ENCODE measurements at regions not wholly inside any gene's neighbourhood (a gene's known extent, or its start where the extent isn't known, plus 50 kb on each side); places are given as distances from the start of the nearest gene placed in this dataset.

GRCh38 chr5:75985077-75985476, 98.1 kb upstream of the SV2C start:
- Histone ChIP-seq H3K9me2 (replicated peaks; ENCODE audit: control insufficient read depth, low read length) (no peaks in the 10 kb centered on the region), H3K4me1 (ENCODE audit: control insufficient read depth, low read length) (no peaks in the 10 kb centered on the region)
- no peak for TF ChIP-seq EZH2phosphoT487 (IDR thresholded peaks at IDR 0.05; ENCODE audit: borderline replicate concordance, low read length)
- no peak for TF ChIP-seq CTCF (IDR thresholded peaks at IDR 0.05; ENCODE audit: low read depth, low read length, poor library complexity, severe bottlenecking)

GRCh38 chr5:75975496-75975895, 107.7 kb upstream of the SV2C start:
- H3K4me1 ChIP-seq (ENCODE audit: control insufficient read depth, low read length) = no peaks in the 10 kb centered on the region
- H3K4me3 ChIP-seq (ENCODE audit: low read length) = no peak overlapping the region
- H3K79me2 ChIP-seq (ENCODE audit: control insufficient read depth, low read length) = no peaks in the 10 kb centered on the region
- H3K27ac ChIP-seq (ENCODE audit: low read depth, low read length) = no peak overlapping the region
- no peak for TF ChIP-seq CTCF (IDR thresholded peaks at IDR 0.05; ENCODE audit: low read depth, low read length, poor library complexity, severe bottlenecking)
- no peak for TF ChIP-seq EZH2phosphoT487 (IDR thresholded peaks at IDR 0.05; ENCODE audit: borderline replicate concordance, low read length)
- H3K36me3 ChIP-seq (ENCODE audit: control insufficient read depth, low read length) = no peaks in the 10 kb centered on the region
- no peak overlapping the region for H3K4me2 ChIP-seq (ENCODE audit: low read length)
- H3K9me3 ChIP-seq (ENCODE audit: control insufficient read depth, insufficient read depth, low read length) = no peaks in the 10 kb centered on the region
- H3K27me3 ChIP-seq (ENCODE audit: control insufficient read depth, low read length) = peaks cover 3% of the 10 kb centered on the region; the same call in 1 of the 2 replicates
- no peaks in the 10 kb centered on the region for H4K20me1 ChIP-seq (ENCODE audit: control insufficient read depth, insufficient read depth, low read depth, low read length)
- H3F3A ChIP-seq (ENCODE audit: control insufficient read depth, insufficient read depth) = no peaks in the 10 kb centered on the region
- no peaks in the 10 kb centered on the region for H3K9me2 ChIP-seq (replicated peaks; ENCODE audit: control insufficient read depth, low read length)

More at GRCh38 chr5:75985077-75985476, 98.1 kb upstream of the SV2C start:
- H3K36me3 ChIP-seq (ENCODE audit: control insufficient read depth, low read length) = no peaks in the 10 kb centered on the region
- H3K4me2 ChIP-seq (ENCODE audit: low read length) = no peak overlapping the region
- H3K27ac ChIP-seq (ENCODE audit: low read depth, low read length) = no peak overlapping the region
- H3F3A ChIP-seq (ENCODE audit: control insufficient read depth, insufficient read depth) = no peaks in the 10 kb centered on the region
- H3K4me3 ChIP-seq (ENCODE audit: low read length) = no peak overlapping the region
- 0 out of 2 replicates have a peak, but pooled peaks cover 3% of the 10 kb centered on the region for H3K27me3 ChIP-seq (ENCODE audit: control insufficient read depth, low read length)
- no peaks in the 10 kb centered on the region for H3K9me3 ChIP-seq (ENCODE audit: control insufficient read depth, insufficient read depth, low read length)
- H4K20me1 ChIP-seq (ENCODE audit: control insufficient read depth, insufficient read depth, low read depth, low read length) = no peaks in the 10 kb centered on the region
- H3K79me2 ChIP-seq (ENCODE audit: control insufficient read depth, low read length) = no peaks in the 10 kb centered on the region

- no peaks in the 10 kb centered on the region for H4K20me1 ChIP-seq (ENCODE audit: control insufficient read depth, insufficient read depth, low read depth, low read length)
- H3F3A ChIP-seq (ENCODE audit: control insufficient read depth, insufficient read depth) = no peaks in the 10 kb centered on the region
- no peaks in the 10 kb centered on the region for H3K27me3 ChIP-seq (ENCODE audit: control insufficient read depth, low read length)
- H3K9me2 ChIP-seq (replicated peaks; ENCODE audit: control insufficient read depth, low read length) = no peaks in the 10 kb centered on the region
- no peak for TF ChIP-seq CTCF (IDR thresholded peaks at IDR 0.05; ENCODE audit: low read depth, low read length, poor library complexity, severe bottlenecking)
- TF ChIP-seq EZH2phosphoT487 (IDR thresholded peaks at IDR 0.05; ENCODE audit: borderline replicate concordance, low read length) = no peak
- H3K4me3 ChIP-seq (ENCODE audit: low read length) = no peak overlapping the region
- H3K79me2 ChIP-seq (ENCODE audit: control insufficient read depth, low read length) = no peaks in the 10 kb centered on the region
- no peak overlapping the region for H3K27ac ChIP-seq (ENCODE audit: low read depth, low read length)
- no peaks in the 10 kb centered on the region for H3K9me3 ChIP-seq (ENCODE audit: control insufficient read depth, insufficient read depth, low read length)
- peaks cover 6% of the 10 kb centered on the region for H3K4me1 ChIP-seq (ENCODE audit: control insufficient read depth, low read length)
- no peak overlapping the region for H3K4me2 ChIP-seq (ENCODE audit: low read length)
- no peaks in the 10 kb centered on the region for H3K36me3 ChIP-seq (ENCODE audit: control insufficient read depth, low read length)
Measured at GRCh38 chr5:75965292-75965691, 117.9 kb upstream of the SV2C start.

All from DOHH2 (cell line).